Endothelial cell of umbilical vein (primary cell): ENCODE measurements at regions not wholly inside any gene's neighbourhood (a gene's known extent, or its start where the extent isn't known, plus 50 kb on each side); places are given as distances from the start of the nearest gene placed in this dataset.

Source experiments
- BruUV-seq: library from RNA; stranded (reverse); fragments of 400-500 nt; replicated peaks from 2 replicates; lab custom pipeline; 2021; lab: Mats Ljungman, UMichigan
- CTCF ChIA-PET: fragments of 300-600, 350-600 bp; sonication (Branson Sonifier 250); formaldehyde crosslinking; loops from one replicate; lab custom pipeline; 2021; ENCODE audit warnings: antibody characterized with exemption, inconsistent platforms; lab: Charles Lee
- POLR2A ChIA-PET: fragments of 300-600, 350-600 bp; sonication (Branson Sonifier 250); formaldehyde crosslinking; loops from one replicate; lab custom pipeline; 2021; ENCODE audit warnings: antibody characterized with exemption, inconsistent platforms; lab: Charles Lee
- DNase-seq: peaks from one replicate; pipeline ENCODE4 v3.0.0-alpha.2; 2011; ENCODE audit warnings: low read depth, low spot score
- FAIRE-seq: peaks from 2 replicates; lab custom pipeline; 2011; peaks lifted over from hg19 to GRCh38; lab: Jason Lieb, UNC
- H2AFZ ChIP-seq: 2 replicates; pipeline ENCODE4 v1.6.0; 2012; ENCODE audit warnings: low read depth, low read length, control low read depth, inconsistent platforms
- H3K27ac ChIP-seq: 2 replicates; pipeline ENCODE4 v1.5.1; 2011; ENCODE audit warnings: low read depth, mild to moderate bottlenecking, control low read depth, low read length, moderate library complexity; ENCODE audit not compliant: insufficient read depth
- H3K27me3 ChIP-seq, 2 experiments: 2 replicates each; pipeline versions ENCODE4 v1.6.0 to v1.6.1; 2011; ENCODE audit warnings: low read length in 2 of 2, mixed read lengths in 1 of 2; ENCODE audit not compliant: control insufficient read depth in 2 of 2, insufficient read depth in 2 of 2
- H3K36me3 ChIP-seq, 2 experiments: 2 replicates in 1 of 2; 3 replicates in 1 of 2; pipeline ENCODE4 v1.5.1; 2011; ENCODE audit warnings: low read length in 2 of 2, mild to moderate bottlenecking in 1 of 2, moderate library complexity in 1 of 2; ENCODE audit not compliant: control insufficient read depth in 2 of 2, insufficient read depth in 2 of 2; ENCODE audit errors: extremely low read depth in 1 of 2
- H3K4me1 ChIP-seq: 3 replicates; pipeline ENCODE4 v1.5.1; 2011; ENCODE audit warnings: mild to moderate bottlenecking, low read length; ENCODE audit not compliant: control insufficient read depth, insufficient read depth; ENCODE audit errors: extremely low read depth
- H3K4me2 ChIP-seq: 2 replicates; pipeline ENCODE4 v1.6.1; 2011; ENCODE audit warnings: low read length, control low read depth, mixed read lengths; ENCODE audit not compliant: insufficient read depth
- H3K4me3 ChIP-seq, 3 experiments: fragments of 200-600 bp in 1 of 3; sonication (generic), shearing (Covaris generic) in 1 of 3; replicated peaks in 1 of 3; 2 replicates each; pipeline ENCODE4 v1.5.1; 2011 to 2016; ENCODE audit warnings: control low read depth in 3 of 3, low read length in 3 of 3, mild to moderate bottlenecking in 2 of 3, inconsistent platforms in 1 of 3, low read depth in 1 of 3, moderate library complexity in 1 of 3; ENCODE audit not compliant: insufficient read depth in 1 of 3
- H3K79me2 ChIP-seq: 2 replicates; pipeline ENCODE4 v1.6.0; 2012; ENCODE audit warnings: low read length, inconsistent platforms; ENCODE audit not compliant: control insufficient read depth, insufficient read depth
- H3K9ac ChIP-seq: replicated peaks from 2 replicates; pipeline ENCODE3; 2011; ENCODE audit warnings: low read length, control low read depth; ENCODE audit not compliant: insufficient read depth; ENCODE audit errors: extremely low read depth
- H3K9me1 ChIP-seq: replicated peaks from 3 replicates; pipeline ENCODE4 v1.6.0; 2011; ENCODE audit warnings: mild to moderate bottlenecking, low read length; ENCODE audit not compliant: control insufficient read depth, insufficient read depth; ENCODE audit errors: extremely low read depth
- H3K9me3 ChIP-seq: replicated peaks from 2 replicates; pipeline ENCODE4 v1.5.1; 2012; ENCODE audit warnings: low read length, inconsistent platforms; ENCODE audit not compliant: control insufficient read depth, insufficient read depth
- H4K20me1 ChIP-seq: replicated peaks from 2 replicates; pipeline ENCODE3; 2011; ENCODE audit warnings: mild to moderate bottlenecking, low read length; ENCODE audit not compliant: control insufficient read depth, insufficient read depth; ENCODE audit errors: extremely low read depth
- EZH2 ChIP-seq: IDR thresholded peaks from 2 replicates; pipeline ENCODE4 v1.6.1; 2012; ENCODE audit warnings: borderline replicate concordance, low read depth, mild to moderate bottlenecking, moderate library complexity, low read length, inconsistent platforms; ENCODE audit not compliant: severe bottlenecking
- FOS ChIP-seq: IDR thresholded peaks from 2 replicates; pipeline ENCODE4 v1.6.1; 2011; ENCODE audit warnings: mild to moderate bottlenecking, low read length, moderate library complexity, borderline replicate concordance; ENCODE audit not compliant: insufficient read depth
- JUN ChIP-seq: IDR thresholded peaks from 2 replicates; pipeline ENCODE4 v1.6.1; 2011; ENCODE audit warnings: borderline replicate concordance, low read depth; ENCODE audit not compliant: insufficient read length, insufficient read depth
- MAX ChIP-seq: IDR thresholded peaks from 2 replicates; pipeline ENCODE4 v1.6.1; 2011; ENCODE audit not compliant: insufficient read depth, insufficient read length
- MYC ChIP-seq: IDR thresholded peaks from one replicate; pipeline ENCODE4 v1.6.1; 2011; ENCODE audit warnings: mild to moderate bottlenecking, low read depth, low read length
- POLR2A ChIP-seq: IDR thresholded peaks from 2 replicates; pipeline ENCODE4 v1.6.1; 2012; ENCODE audit warnings: low read depth, mild to moderate bottlenecking, control low read depth, low read length
- POLR2AphosphoS5 ChIP-seq: IDR thresholded peaks from 2 replicates; pipeline ENCODE4 v1.6.1; 2012; ENCODE audit warnings: low read depth, mild to moderate bottlenecking, control low read depth, low read length, moderate library complexity; ENCODE audit not compliant: insufficient read depth
- dilution Hi-C: fragments of 300-500 bp; cut with MboI; formaldehyde crosslinking; loops from one replicate; pipeline ENCODE4 v1.15.0; 2019; ENCODE audit warnings: low sequenced_read_pairs; ENCODE audit not compliant: extremely low pct_ligation_motif_present
- intact Hi-C: fragments of 100-400 bp; cut with micrococcal nuclease; formaldehyde crosslinking; loops from one replicate; pipeline ENCODE4 v1.10.0; 2022

GRCh38 chr2:120488531-120488930 is 142.6 kb downstream of the INHBB start:
- no peak overlapping the region for H3K4me3 ChIP-seq
- H3K4me2 ChIP-seq = no peak overlapping the region
- no TSS peak for BruUV-seq
- dilution Hi-C loops (no loop called here), intact Hi-C loops (no loop called here)
- FAIRE-seq (no peak), DNase-seq (no peak)
- POLR2A ChIA-PET = no interaction called here
- H3K9me3 ChIP-seq = no peaks in the 10 kb centered on the region
- H2AFZ ChIP-seq = no peak overlapping the region
- H3K4me1 ChIP-seq = no peaks in the 10 kb centered on the region
- no peaks in the 10 kb centered on the region for H4K20me1 ChIP-seq
- TF ChIP-seq EZH2 = no peak
- CTCF ChIA-PET = no interaction called here
- peaks cover 0 to 4% of the 10 kb centered on the region in 2 experiments for H3K27me3 ChIP-seq
- no peak overlapping the region for H3K9ac ChIP-seq
- no peaks in the 10 kb centered on the region for H3K79me2 ChIP-seq
- H3K36me3 ChIP-seq = no peaks in the 10 kb centered on the region
- no peak overlapping the region for H3K27ac ChIP-seq
- H3K9me1 ChIP-seq = no peaks in the 10 kb centered on the region

GRCh38 chr2:120489023-120489422 is 143.1 kb downstream of the INHBB start:
- ChIA-PET POLR2A (no interaction called here), CTCF (no interaction called here)
- H3K9ac ChIP-seq = no peak overlapping the region
- dilution Hi-C loops = no loop called here
- no peaks in the 10 kb centered on the region for H3K79me2 ChIP-seq
- no peaks in the 10 kb centered on the region for H3K36me3 ChIP-seq
- no peak overlapping the region for H3K4me2 ChIP-seq
- no TSS peak for BruUV-seq
- TF ChIP-seq POLR2A (no peak), JUN (no peak), MYC (no peak), FOS (no peak), MAX (no peak), POLR2AphosphoS5 (no peak)
- H3K4me1 ChIP-seq = no peaks in the 10 kb centered on the region
- intact Hi-C loops = no loop called here
- FAIRE-seq (no peak), DNase-seq (no peak)
- no peak overlapping the region for H3K27ac ChIP-seq
- H3K27me3 ChIP-seq = peaks cover 0 to 4% of the 10 kb centered on the region in 2 experiments
- H3K9me1 ChIP-seq = no peaks in the 10 kb centered on the region
- no peaks in the 10 kb centered on the region for H3K9me3 ChIP-seq
- no peak overlapping the region for H2AFZ ChIP-seq
- no peak overlapping the region for H3K4me3 ChIP-seq
- H4K20me1 ChIP-seq = no peaks in the 10 kb centered on the region
